HG03460 (cell line): ENCODE measurements at regions not wholly inside any gene's neighbourhood (a gene's known extent, or its start where the extent isn't known, plus 50 kb on each side); places are given as distances from the start of the nearest gene placed in this dataset.
"Not testable (repeated sequence)": the region's sequence is repeated elsewhere in the genome, so short reads cannot be mapped to it uniquely, and the experiment has no call there.

Experiments used
- ATAC-seq: cut with Tn5 transposase; IDR thresholded peaks from one replicate; pipeline ENCODE4 v1.9.1; 2021; ENCODE audit not compliant: unreplicated experiment

GRCh38 chr9:28413471-28413870, 840.2 kb upstream of the C9orf72 start:
- no peak for ATAC-seq

- ATAC-seq, result no peak
These were observed 850.0 kb upstream of the C9orf72 start for GRCh38 chr9:28423255-28423654.

- no peak for ATAC-seq
These were observed 862.2 kb upstream of the C9orf72 start for GRCh38 chr9:28435456-28435855.

GRCh38 chr9:28439688-28440087, 866.4 kb upstream of the C9orf72 start:
- no peak for ATAC-seq

GRCh38 chr9:28443461-28443860, 870.2 kb upstream of the C9orf72 start:
- no peak for ATAC-seq

- ATAC-seq, result no peak
These were observed 871.4 kb upstream of the C9orf72 start for GRCh38 chr9:28444637-28445036.

- ATAC-seq, result no peak
These were observed 871.9 kb upstream of the C9orf72 start for GRCh38 chr9:28445211-28445610.

DNA sequence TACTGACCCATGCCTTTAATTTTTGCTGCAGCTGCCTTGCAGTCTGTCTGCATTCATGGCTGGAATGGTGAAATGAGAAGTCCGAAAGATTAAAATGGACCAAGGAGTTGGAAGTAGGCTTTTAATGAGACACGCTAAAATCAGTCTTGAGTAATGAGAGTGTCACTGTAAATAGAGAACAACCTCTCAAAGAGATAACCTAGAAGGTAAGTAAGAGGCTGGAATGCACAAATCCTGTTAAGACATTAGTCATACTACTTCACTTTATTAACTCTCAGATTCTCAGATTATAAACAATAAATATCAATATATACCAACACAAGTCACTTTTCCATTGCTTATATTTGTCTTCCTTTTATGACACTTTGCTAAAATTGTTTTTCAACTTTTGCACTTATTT, 880.6 kb upstream of the C9orf72 start:
- no peak for ATAC-seq

DNA sequence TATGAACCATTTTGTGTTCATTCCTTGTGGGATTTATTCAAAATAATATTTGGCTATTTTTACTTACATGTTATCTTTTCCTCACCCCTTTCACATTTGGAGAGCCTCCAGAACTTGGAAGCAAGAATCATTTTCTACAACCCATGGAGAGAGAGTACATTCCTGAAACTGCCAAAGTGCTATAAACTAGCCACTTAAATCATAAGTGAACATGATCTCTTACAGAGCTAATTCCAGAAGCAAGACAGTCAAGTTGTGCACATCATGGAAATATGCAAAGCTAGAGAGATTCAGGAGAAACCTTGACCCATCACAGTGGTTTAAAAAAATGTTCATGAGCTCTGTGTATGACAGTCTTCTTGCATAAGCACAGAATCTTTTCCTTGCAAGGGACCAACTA, 883.6 kb upstream of the C9orf72 start:
- ATAC-seq, result no peak

GRCh38 chr9:28464481-28465216, 891.4 kb upstream of the C9orf72 start:
- no peak for ATAC-seq

DNA sequence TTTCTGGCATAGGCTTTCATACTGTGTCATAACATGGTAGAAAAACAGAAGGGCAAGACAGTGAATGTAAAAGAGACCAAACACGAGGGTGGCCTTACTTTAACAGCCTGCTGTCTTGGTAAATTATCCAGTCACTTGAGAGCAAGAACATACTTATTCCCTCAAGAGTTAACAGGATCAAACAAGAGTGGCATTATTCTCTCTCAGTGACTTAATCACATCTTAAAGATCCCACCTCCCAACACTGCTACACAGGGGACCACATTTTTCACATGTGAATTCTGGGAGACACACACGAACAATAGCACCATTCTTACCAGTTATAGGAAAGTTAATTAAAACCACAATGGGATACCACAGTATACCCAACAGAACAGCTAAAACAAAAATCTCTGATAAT, 898.0 kb upstream of the C9orf72 start:
- no peak for ATAC-seq

DNA sequence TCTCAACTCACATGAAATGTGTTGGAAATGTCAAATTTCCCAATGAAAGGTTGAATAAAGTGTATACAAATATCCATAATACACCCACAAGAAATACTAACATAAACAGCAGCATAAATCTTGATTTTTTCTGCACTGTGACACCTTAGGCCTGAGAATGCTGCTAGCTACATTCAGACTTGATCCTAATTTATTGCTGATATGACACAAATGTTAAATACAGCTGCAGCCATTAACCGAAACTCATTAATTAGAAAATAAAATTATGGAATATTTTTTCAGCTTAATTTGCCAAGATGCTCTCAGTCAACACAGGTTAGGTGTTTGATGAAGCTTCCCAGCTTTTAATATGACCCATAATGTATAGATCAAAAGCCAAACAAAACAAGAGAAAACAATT, 914.3 kb upstream of the C9orf72 start:
- no peak for ATAC-seq

- ATAC-seq, result no peak
These were observed 917.8 kb upstream of the C9orf72 start for GRCh38 chr9:28491121-28491520.

GRCh38 chr9:28498168-28498567, 924.9 kb upstream of the C9orf72 start:
- ATAC-seq, result not testable (repeated sequence)

DNA sequence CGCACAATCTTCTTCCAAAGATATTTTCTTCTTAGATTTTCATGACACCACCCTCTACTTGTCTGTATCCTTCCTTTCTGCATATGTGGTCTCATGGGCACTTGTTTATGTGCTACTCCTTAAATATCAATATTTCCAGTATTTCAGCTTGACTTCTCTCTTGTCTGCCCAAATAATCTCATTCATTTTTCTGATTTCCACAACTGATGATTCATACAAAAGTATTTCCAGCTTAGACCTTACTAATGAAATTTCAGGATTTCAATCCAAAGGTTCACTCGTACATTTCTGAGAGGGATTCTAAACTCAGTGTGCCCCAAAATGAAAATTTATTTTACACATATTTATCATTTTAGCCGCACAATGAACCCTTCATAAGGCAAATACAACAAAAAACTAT, 928.9 kb upstream of the C9orf72 start:
- no peak for ATAC-seq

- no peak for ATAC-seq
These were observed 929.5 kb upstream of the C9orf72 start for GRCh38 chr9:28502741-28503140.

DNA sequence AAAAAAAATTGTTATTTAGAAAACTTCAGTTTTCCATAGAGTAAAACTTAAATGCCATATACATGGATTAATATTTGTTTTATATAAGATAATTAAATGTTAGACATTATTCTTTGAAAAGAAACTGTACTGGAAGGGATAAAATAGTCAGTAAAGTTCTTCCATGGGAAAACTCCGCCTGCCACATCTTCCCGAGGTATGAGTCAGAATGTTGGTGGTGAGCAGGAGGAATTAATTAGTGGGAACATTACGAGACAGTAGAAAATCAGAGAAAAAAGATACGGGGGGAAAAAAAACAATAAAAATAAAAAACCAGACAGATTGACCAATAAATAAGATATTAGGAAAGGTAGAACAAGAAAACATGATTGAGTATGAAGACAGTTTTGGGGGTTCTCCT, 930.3 kb upstream of the C9orf72 start:
- no peak for ATAC-seq

DNA sequence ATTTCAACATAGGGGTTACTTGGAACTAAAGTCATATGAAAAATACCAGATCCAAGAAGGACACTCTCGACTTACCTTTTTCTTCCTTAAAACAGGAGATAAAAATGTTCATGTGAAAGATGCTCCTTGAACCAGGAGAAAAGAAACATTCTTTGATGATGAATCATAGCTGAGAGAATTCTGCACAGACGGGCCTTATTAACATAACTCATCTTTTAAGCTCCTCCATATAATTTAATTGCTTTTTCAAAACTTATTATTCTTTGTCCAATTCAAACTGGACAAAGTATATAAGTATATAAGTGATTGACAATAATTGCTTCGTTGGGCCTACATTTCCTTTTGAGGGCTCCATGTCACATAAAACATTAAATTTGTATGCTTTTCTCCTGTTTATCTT, 945.2 kb upstream of the C9orf72 start:
- no peak for ATAC-seq

DNA sequence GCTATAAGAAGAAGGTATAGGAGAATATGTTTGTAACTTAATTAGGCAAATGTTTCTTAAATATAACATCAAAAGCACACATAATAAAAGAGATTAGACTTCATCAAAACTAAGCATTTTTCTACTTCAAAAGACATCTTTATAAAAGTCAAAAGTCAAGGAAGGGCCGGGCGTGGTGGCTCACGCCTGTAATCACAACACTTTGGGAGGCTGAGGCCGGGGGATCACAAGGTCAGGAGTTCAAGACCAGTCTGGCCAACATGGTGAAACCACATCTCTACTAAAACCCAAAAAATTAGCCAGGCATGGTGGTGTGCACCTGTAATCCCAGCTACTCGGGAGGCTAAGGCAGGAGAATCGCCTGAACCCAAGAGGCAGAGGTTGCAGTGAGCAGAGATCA, 951.0 kb upstream of the C9orf72 start:
- not testable (repeated sequence) for ATAC-seq

DNA sequence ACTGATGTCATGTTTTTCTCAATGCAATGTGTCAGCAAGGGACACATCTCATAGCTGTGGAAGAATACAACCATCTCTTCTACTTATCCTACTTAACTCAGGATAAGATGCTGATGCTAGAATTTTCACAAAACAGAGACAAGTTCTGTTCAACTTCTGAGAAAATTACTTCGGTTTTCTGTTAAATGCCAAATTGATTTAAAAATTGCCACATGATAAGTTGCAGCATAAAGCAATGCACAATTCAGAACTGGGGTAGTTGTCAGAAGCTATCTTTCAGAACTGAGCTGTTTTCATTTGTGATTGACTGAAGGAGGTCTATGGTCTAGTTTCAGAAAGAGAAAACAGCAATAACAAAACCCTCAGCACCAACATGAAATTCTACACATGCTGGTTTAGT, 954.8 kb upstream of the C9orf72 start:
- no peak for ATAC-seq

GRCh38 chr9:28538132-28538531, 964.9 kb upstream of the C9orf72 start:
- no peak for ATAC-seq

DNA sequence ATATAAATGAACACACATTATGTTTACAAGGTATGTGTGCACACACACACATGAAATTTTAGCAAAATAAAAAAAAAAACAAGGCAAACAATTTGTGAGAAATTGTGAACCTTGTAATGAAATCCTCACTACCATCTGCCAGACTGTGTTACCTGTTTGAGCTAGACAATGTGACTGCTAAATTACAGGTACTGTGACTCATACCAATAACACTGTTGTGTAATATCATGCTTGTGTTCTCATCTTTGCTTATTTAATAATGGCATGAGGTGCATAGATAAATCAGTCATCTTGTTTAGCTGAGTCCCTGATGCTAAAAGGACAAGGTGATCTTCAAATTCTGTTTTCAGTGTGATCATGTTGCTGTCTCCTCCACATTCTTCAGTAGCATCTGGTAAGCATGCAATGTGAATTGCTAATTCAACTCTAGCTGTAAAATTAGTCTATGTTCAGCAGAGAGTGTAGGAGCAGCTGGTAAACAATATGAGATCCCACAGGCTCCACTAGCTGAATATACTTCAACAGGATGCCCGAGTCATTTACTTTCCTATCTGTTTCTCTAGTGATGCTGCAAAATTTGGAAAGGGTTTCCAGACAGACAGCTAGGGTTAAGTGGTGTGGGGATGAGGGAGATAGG, 966.3 kb upstream of the C9orf72 start:
- no peak for ATAC-seq

DNA sequence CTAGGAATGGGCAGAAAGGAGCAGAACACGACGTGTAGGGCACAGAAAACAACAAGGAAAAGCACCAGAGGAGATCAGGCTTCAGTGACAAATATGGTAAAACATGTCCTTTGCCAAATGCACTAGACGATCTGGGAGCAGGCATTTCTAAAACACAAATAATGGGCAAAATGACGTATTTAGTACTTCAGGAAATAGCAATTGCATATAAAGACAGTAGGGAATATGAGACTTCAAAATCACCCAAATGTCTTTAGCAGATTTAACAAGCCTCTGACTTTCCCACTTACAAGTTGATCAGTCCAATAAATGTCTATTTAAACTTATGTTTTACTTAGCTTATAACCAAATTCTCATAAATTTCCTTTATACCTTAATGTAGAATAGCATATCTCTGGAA, 969.6 kb upstream of the C9orf72 start:
- no peak for ATAC-seq
